ENCODE measurements at regions not wholly inside any gene's neighbourhood (a gene's known extent, or its start where the extent isn't known, plus 50 kb on each side); places are given as distances from the start of the nearest gene placed in this dataset.

DNA sequence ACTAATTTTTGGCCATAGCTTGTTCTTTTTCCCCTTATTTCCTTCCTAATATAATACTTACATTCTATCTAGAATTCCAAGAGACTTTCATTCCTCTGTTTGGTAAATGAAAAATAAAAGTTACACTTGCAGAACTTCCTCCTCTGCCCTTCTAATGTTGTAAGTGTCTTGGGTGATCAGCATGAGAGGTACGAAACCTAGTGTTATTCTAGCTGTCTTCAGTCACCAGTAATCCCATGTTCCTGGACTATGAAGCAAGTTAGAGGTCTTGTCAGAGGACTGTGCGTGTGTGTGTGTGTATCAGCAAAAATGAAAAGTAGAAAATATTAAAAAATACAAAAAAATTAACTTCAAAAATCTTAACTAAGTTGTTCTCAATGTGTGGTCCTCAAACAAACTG lies 307.0 kb downstream of the SPRY2 start:
- no peak for DNase-seq (ENCODE audit: low read depth in 2 of 2)

DNA sequence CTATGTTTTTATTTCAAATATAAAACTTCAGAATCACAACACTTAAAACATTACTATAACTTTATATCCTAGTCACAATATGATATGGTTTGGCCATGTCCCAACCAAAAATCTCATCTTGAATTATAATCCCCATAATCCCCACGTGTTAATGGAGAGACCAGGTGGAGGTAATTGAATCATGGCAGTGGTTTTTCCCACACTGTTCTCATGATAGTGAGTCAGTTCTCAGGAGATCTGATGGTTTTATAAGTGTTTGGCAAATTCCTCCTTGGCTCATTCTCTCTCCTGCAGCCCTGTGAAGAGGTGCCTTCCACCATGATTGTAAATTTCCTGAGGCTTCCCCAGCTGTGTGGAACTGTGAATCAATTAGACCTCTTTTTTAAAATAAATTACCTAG lies 307.6 kb downstream of the SPRY2 start:
- DNase-seq (ENCODE audit: low read depth in 2 of 2): no peak

DNA sequence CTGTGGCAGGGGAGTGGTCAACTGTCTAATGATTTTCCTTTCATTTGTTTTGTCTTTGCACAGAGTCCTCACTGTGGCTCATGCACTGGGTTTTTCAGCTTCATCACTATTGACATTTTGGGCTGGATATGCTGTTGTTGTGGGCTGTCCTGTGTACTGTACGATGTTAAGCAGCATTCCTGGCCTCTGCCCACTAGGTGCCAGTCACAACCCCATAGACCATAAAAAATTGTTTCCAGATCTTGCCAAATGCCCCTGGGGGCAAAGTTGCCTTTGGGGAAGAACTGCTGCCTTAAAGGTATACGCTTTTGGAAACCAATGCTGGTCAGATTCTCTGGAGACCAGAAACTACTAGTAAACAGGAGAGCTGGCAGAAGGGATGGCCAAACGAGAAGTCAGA lies 310.4 kb downstream of the SPRY2 start:
- DNase-seq (ENCODE audit: low read depth in 2 of 2): no peak

DNA sequence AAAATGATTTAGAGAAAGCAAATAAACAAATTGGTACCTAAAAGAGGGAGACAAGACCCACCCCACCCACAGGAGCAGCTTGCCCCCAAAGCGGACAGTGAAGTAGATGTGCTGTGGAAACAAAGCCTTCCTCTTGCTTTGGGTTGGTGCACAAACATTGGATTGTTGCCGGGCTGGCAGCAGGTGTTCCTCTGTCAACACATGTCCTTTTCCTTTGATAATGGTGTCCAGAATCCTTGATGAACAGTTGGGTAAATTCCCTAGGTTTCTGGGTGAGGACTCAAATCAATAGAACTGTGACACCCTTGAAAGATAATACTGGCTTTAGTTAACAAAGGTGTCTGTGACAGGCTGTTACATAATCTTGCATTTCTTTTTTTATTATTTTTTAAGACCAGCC lies 311.8 kb downstream of the SPRY2 start:
- DNase-seq (ENCODE audit: low read depth in 2 of 2): no peak

DNA sequence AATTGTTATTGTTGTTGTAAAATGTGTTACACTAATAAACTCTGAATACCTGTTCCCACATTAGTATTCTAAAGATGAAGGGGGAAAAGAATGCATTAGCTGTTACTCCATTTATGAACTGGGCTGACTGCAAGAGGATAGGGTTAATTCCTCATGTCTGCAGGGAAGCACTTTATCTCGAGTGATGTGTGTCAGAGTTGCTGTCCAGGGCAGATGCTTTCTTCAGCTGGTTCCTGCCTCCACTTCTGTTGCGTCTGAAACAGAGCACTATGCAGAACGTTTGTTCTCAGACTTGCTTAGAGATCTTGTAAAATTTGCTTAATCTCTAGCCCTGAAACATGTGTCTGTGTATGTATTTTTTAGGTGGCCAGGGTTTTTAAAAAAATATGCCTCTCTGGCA lies 318.8 kb downstream of the SPRY2 start:
- no peak for DNase-seq (ENCODE audit: low read depth in 2 of 2)

DNA sequence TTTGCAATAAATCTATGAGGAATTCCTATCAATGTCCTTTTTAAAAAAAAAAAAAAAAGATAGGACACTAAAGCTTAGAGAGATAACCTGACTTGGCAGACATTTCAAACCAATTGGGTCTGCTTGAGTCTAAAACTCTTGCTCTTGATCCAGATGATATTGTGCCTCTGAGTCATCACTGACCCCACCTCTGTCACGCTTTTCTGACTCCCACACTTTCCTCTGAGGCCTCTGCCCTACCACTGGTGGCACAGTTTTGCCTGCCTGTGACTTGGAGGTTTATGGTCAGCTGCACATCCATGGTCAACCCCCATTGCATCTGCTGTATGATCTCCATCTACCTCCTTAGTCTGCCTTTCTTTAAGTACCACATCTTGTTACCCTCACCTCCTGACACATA lies 328.7 kb downstream of the SPRY2 start:
- no peak for DNase-seq (ENCODE audit: low read depth in 2 of 2)

DNA sequence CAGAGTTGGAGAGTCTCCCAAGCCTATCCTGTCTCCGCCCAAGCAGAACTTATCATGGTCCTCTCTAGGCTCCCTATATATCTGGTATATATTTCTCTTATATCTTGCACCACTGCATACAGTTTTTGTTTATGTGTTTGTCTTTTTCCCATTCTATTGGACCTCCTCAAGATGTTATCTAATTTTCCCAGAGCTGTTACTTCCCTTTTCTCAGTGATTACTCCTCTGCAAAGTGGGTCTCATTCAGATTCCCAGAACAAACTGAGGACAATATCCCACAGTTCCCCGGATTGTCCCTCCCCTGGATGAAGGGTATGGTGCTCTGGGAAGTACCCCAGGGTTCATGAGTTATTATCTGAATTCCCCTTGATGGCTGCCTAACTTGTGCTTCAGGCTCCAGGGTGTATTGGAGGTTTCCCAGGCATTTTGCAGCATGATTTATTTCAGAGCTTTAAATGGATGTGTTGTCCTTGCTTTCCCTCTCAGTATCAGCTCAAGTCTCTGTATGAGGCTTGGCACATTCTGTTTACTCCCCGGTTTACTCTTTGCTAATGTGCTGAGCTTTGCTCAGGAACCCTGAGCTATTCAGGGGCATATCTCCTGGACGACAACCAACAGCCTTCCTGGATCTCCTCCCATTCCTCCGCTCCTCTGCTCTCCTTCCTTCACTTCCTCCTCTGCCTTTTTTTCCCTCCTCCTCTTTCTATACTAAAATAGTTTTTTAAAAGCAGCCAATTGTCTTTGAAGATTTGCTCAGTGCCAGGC lies 329.3 kb downstream of the SPRY2 start:
- DNase-seq (ENCODE audit: low read depth in 2 of 2): no peak

DNA sequence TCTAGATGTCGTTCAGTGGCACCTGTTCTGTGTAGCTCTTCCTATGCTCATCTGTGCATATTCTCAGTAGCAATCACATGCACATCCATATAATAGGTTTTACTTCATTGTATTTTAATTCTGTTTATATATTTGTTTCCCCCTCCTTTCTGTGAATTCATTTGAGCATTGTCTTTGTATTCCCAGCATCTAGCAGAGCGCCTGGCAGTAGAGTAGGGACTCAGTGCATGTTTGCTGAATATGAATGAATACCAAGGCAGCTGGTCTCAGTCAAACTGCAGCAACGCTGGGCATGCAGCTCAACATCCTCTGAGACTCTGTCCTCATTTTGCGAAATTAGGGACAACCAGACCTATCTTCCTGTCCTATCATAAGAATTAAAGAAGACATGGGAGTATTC lies 330.1 kb downstream of the SPRY2 start:
- no peak for DNase-seq (ENCODE audit: low read depth in 2 of 2)

DNA sequence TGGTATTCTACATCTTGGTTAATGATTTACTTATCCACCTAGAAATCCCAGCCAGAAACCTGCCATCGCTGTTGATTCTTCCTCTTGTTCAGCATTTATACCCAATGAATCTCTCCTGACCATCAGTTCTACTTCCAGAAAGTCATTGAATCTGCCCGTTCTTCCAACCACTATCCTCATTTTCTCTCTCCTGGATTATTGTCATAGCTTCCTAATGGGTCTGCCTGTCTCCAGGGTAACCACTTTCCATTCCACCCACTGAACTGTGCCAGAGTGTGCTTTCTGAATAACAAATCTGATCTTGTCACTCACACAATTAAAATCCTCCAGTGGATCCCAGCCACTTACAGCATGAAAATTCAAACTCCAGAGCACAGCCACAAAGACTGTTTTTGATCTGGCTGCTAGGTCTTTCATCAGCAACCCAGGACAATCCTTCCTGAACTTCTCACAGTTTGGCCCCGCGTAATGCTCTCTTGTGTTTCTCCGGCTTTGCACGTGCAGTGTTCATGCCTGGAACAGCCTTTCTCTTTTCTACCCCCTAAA lies 330.6 kb downstream of the SPRY2 start:
- DNase-seq (ENCODE audit: low read depth in 2 of 2): no peak

DNA sequence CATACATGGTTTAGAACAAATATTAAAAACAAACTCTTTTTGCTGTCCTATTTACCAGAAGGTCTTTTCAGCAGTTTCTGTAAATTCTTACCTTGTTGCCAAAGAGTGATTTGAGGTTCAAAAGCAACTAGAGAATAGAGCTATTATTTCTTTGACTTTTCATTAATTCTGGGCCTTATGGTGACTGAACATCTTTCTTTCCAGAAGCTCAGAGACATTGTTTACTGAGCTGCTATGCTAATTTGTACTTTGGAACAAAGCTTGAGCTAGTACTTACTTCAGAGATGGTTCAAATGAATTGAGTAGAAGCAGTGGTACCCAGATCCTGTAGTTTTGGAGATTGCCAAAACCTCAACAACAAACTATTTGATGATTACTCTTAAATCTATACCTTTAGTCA lies 331.2 kb downstream of the SPRY2 start:
- DNase-seq (ENCODE audit: low read depth in 2 of 2): no peak

DNA sequence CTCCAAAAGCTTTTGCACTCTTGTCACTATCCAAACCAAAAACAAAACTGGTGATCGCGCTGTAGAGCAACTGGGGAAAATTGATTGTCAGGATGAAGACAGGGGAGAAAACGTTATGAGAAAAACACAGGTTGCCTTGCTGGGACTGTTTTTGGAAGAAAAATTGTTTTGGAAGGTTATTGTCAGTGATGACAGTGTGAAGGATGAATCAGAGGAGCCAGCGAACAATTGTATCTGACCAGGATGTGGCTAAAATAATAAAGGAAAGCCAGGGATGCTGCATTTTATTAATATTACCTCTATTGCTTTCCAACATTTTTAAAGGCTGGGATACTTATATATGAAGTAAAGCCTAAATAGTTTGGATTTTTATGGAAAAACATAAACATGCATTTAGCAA lies 334.0 kb downstream of the SPRY2 start:
- no peak for DNase-seq (ENCODE audit: low read depth in 2 of 2)

DNA sequence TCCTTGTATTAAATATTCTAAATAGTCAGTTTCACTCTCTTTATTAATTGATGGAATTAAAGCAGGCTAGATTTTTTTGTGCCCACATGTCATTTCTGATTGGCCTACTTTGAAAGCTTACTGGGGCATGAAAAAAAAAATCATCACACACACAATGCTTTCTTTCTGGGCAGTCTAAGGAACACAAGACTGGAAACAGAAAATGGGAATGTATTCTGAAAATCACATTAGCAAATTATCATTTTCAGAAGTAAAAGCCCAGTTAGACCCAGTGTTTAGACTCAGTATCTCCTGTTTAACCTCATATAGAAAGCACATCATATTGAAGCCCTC lies 339.4 kb downstream of the SPRY2 start:
- DNase-seq (ENCODE audit: low read depth in 2 of 2): no peak

DNA sequence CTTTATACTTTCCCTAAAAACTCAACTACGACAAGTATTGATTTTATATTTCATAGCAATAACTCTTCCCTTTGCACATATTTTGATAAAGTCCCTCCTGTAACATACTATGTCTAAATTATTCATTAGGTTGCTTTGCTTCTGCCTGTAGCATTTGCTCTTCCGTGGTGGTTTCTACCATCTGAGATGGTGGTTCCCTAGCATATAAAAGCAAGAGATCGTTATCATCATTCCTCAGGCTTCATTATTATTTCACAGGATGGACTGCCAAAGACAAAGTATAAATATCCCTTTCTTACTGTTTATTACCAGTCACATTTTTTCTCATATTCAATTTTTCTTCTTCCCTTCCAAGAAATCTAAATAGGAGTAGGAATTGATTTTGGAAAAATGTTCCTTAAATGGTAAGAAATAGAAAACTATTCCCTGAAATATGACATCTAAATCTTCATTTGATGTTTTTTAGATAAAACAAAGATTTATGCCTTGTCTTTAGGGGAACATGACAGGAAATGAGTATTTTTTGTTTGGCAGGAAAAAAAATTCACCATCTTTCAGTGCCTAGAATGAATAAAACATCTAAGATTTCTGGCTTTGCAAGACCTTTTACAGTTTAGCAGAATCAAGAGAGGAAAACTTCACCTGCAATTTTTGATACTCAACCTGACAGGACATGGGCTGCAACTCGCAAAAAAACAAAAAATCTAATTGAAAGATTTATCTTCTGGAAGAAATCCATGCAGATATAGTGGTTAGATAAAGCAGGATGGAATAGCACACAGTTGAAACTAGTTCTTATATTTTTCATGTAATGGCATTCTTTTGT lies 340.0 kb downstream of the SPRY2 start:
- no peak for DNase-seq (ENCODE audit: low read depth in 2 of 2)

DNA sequence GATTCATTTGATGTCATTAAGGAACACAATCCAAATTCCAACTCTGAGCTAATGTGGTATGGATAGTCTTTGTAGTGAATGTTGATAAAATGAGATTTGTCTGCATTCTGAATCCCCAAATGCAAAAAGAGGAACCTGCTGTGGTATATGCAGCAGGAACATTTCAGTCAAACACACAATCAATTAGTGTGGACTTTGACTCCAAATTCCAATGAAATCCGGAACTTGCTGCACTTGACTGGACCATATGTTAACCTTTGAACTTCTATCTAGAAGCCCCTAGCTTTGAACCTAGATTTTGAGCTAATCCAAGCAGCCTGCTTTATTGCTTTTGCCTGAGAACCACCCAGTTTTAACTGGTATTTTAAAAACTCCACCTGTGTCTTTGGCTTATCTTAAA lies 341.3 kb downstream of the SPRY2 start:
- DNase-seq (ENCODE audit: low read depth in 2 of 2): no peak

DNA sequence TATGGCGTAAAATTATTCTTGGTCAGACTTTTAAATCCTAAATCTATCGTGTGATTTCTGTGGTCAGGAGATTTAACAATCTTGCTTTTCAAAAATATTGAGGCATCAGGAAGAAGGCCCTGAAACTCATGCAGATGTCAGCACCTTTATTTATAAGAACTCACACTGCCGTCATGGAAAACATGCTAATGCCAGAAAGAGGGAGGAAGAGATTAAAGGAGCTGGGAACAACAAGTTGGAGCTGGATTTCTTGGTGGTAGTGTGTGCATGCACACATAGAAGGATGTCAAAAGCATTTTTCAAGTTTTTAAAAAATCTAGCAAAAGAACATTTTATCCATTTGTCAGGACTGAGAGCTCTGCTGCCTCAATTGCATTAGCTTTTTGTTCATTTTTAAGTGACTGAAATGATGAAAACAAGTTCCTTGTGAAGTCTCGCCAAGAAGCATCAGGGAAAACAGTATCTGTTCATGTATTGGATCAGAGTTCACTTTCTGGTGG lies 342.5 kb downstream of the SPRY2 start:
- DNase-seq (ENCODE audit: low read depth in 2 of 2): no peak

DNA sequence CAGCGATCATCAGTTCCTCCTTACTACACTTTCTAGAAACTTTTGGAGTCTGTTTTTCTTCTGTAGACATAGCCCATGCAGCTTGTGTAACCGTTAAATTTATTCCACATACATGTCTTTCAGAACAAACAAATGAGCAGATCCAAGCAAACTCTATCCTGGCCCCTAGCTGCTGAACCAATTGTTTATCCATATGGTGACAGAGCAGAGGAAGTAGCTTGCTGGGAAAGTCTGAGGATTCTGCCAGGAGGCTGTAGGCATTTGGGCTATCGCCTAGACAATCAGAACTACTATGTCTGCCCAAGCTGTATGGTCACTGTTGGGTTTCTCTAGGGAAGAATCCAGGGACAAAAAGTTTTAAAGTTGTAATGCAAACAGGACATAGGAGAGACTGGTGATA lies 343.7 kb downstream of the SPRY2 start:
- no peak for DNase-seq (ENCODE audit: low read depth in 2 of 2)

DNA sequence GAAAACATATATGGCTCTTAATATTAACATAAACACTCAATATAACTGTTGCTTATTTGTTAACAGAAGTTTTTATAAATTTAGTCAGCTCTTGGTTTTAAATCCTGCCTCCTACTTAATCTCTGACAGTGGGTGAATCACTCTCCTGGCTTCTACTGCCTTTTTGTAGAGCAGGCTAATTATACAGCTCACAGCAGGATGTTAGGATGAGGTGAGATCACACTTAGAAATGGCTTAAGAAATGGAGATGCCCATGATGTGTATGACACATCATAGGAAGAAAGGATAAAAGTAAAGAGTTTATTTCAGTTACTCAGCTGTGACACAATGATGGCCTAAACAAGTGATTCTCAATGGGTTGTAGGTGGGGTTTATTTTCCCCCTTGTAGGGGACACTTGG lies 345.6 kb downstream of the SPRY2 start:
- no peak for DNase-seq (ENCODE audit: low read depth in 2 of 2)

DNA sequence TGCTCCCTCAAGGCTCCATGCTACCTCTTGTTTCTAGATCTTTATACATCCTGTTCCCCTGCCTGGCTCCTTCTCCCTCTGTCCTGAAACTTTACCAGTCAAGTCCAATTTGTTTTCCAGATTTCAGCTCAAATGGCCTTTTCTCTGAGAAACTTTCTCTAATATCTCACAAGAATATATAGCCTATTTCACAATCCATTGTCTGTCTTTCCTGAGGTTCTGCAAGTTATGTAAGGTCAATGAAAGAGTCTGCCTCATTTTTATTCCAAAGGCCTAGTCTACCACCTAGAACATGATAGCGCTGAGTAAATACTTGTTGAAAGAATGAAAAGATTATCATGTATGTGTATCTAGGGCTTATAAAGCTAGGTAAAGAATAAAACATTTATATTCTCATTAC lies 348.8 kb downstream of the SPRY2 start:
- DNase-seq (ENCODE audit: low read depth in 2 of 2): no peak

DNA sequence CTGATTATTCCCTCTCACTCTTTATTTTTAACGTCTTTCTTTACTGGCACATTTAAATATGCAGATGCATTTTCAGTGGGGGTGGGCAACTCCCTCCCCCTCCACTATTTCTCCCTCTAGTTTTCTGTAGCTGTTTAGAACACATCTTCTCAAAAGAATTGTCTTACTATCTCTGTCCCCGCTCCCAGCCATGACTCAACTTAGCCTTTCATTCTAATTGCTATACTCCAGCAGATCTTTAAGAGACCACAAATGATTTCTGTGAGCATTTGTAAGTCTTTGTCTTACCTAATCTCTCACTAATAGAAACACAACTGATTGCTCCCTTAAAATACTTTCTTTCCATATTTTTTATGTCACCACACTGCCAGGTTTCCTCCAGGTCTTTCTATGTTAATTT lies 350.9 kb downstream of the SPRY2 start:
- DNase-seq (ENCODE audit: low read depth in 2 of 2): no peak

DNA sequence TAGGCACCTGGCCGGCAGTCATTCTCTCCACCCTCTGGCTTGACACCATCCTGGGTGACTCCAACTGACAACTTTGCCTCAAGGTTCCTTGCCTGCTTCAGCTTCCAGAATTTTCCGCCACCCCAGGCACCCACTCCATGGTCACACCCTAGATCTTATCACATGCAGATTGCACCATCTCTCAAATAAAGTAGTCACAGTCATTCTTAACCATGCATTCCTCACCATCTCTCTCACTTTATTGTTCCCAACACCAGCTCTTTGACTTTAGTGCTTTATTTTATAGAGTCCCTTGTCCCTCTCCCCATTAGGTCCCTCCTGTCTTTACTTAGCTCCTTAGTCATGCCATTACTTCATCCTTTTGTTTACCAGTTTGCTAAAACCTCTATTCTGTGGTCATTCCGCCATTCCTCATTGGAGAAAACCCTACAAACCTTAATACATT lies 351.7 kb downstream of the SPRY2 start:
- no peak for DNase-seq (ENCODE audit: low read depth in 2 of 2)

DNA sequence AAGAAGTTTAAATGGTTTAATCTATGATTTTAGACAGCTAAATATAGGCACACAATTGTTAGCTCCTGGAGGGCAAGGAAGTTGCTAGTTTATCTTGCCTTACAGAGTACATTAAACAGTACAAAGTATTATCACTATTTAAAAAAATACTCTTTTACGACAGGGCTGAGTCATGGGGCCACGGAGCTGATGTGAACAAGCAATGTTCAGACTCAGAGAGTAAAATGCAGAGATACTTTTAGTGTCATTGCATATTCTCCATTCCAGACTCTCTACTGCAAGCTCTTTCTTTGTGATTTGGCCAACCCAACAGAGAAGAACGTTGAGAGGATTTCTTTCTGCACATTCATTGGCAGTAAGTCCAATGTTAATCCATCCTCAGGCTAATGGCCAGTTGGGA lies 352.4 kb downstream of the SPRY2 start:
- DNase-seq (ENCODE audit: low read depth in 2 of 2): no peak

DNA sequence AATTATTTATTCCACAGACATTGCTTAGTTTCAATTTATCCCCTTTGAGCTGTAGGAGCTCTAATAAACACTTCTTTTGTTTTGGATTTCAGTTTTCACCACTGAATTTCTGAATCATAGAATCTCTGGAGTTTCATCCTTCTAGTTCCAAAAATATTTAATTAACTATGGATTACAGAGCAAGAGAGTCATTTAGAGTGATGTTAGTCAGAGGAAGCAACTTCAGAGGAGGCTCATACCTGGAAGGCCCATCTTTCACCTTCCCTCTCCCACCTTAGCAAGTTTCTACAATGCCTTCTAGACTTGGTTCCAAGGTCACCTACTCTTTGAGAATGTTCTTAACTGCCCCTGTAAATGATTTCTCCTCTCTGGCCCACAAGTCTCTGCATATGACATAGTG lies 353.2 kb downstream of the SPRY2 start:
- DNase-seq (ENCODE audit: low read depth in 2 of 2): no peak

DNA sequence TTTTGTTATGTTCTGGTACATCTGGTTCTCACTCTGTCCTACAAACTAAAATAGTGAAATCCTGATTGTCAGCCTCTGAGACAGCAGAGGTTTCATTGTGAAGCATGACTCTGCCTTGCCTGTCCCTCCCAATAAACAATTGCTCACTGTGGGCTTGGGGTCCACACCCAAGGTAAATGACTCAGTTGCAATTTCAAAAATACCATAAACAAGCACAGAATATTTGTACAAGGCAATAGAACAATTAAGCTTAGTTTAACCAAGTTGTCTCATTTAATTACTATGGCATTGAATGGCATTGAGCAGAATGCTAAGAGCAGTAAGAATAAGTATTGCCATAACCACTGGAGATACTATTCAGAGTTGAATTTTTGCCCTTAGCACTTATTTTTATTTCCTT lies 353.6 kb downstream of the SPRY2 start:
- DNase-seq (ENCODE audit: low read depth in 2 of 2): no peak

Measured in stimulated activated CD4-positive, alpha-beta T cell treated with anti-CD3 and anti-CD28 coated beads, Interleukin-1b, Interleukin-23, amount 100 ng/mL, for 4 hours (primary cell).